ENCODE measurements at regions not wholly inside any gene's neighbourhood (a gene's known extent, or its start where the extent isn't known, plus 50 kb on each side); places are given as distances from the start of the nearest gene placed in this dataset.

GRCh38 chr7:13476881-13477444 lies 512.5 kb downstream of the ETV1 start:
- TF ChIP-seq EZH2phosphoT487 (IDR thresholded peaks at IDR 0.05; ENCODE audit: low read depth) (no peak), CTCF (IDR thresholded peaks at IDR 0.05; ENCODE audit: low read depth, low read length) (0 out of 2 replicates have a peak, but pooled peaks have one; percentile 9)
- no peak overlapping the region for H3K4me2 ChIP-seq (ENCODE audit: low read length)
- H3K9me3 ChIP-seq (ENCODE audit: insufficient read depth, low read length): no peaks in the 10 kb centered on the region
- no peaks in the 10 kb centered on the region for H4K20me1 ChIP-seq (ENCODE audit: insufficient read depth, low read length)
- no peaks in the 10 kb centered on the region for H3K36me3 ChIP-seq (replicated peaks; ENCODE audit: low read depth, low read length)
- H2AFZ ChIP-seq (ENCODE audit: low read depth, low read length): no peak overlapping the region
- H3K79me2 ChIP-seq (ENCODE audit: low read length): no peaks in the 10 kb centered on the region
- H3K4me1 ChIP-seq (ENCODE audit: low read length): no peaks in the 10 kb centered on the region
- H3K9ac ChIP-seq (ENCODE audit: low read length): no peak overlapping the region
- H3K4me3 ChIP-seq (ENCODE audit: low read length): no peak overlapping the region
- no peaks in the 10 kb centered on the region for H3K27me3 ChIP-seq (ENCODE audit: low read depth, low read length)
- no peak overlapping the region for H3K27ac ChIP-seq (ENCODE audit: low read length)

GRCh38 chr7:13489386-13489785 lies 500.1 kb downstream of the ETV1 start:
- H4K20me1 ChIP-seq (ENCODE audit: insufficient read depth, low read length): no peaks in the 10 kb centered on the region
- no peaks in the 10 kb centered on the region for H3K79me2 ChIP-seq (ENCODE audit: low read length)
- H3K4me2 ChIP-seq (ENCODE audit: low read length): no peak overlapping the region
- H3K4me1 ChIP-seq (ENCODE audit: low read length): no peaks in the 10 kb centered on the region
- H3K36me3 ChIP-seq (replicated peaks; ENCODE audit: low read depth, low read length): no peaks in the 10 kb centered on the region
- H3K4me3 ChIP-seq (ENCODE audit: low read length): no peak overlapping the region
- no peaks in the 10 kb centered on the region for H3K9me3 ChIP-seq (ENCODE audit: insufficient read depth, low read length)
- H3K9ac ChIP-seq (ENCODE audit: low read length): no peak overlapping the region
- H3K27ac ChIP-seq (ENCODE audit: low read length): no peak overlapping the region
- no peak for TF ChIP-seq EZH2phosphoT487 (IDR thresholded peaks at IDR 0.05; ENCODE audit: low read depth)
- no peak for TF ChIP-seq CTCF (IDR thresholded peaks at IDR 0.05; ENCODE audit: low read depth, low read length)
- no peaks in the 10 kb centered on the region for H3K27me3 ChIP-seq (ENCODE audit: low read depth, low read length)
- H2AFZ ChIP-seq (ENCODE audit: low read depth, low read length): no peak overlapping the region

GRCh38 chr7:13496976-13497375 lies 492.5 kb downstream of the ETV1 start:
- no peaks in the 10 kb centered on the region for H4K20me1 ChIP-seq (ENCODE audit: insufficient read depth, low read length)
- H3K9ac ChIP-seq (ENCODE audit: low read length): no peak overlapping the region
- H3K79me2 ChIP-seq (ENCODE audit: low read length): no peaks in the 10 kb centered on the region
- H3K4me3 ChIP-seq (ENCODE audit: low read length): no peak overlapping the region
- no peaks in the 10 kb centered on the region for H3K27me3 ChIP-seq (ENCODE audit: low read depth, low read length)
- no peak for TF ChIP-seq CTCF (IDR thresholded peaks at IDR 0.05; ENCODE audit: low read depth, low read length)
- H3K27ac ChIP-seq (ENCODE audit: low read length): no peak overlapping the region
- no peaks in the 10 kb centered on the region for H3K4me1 ChIP-seq (ENCODE audit: low read length)
- H3K4me2 ChIP-seq (ENCODE audit: low read length): no peak overlapping the region
- H3K36me3 ChIP-seq (replicated peaks; ENCODE audit: low read depth, low read length): no peaks in the 10 kb centered on the region
- no peak overlapping the region for H2AFZ ChIP-seq (ENCODE audit: low read depth, low read length)
- H3K9me3 ChIP-seq (ENCODE audit: insufficient read depth, low read length): no peaks in the 10 kb centered on the region

- Histone ChIP-seq H3K27me3 (ENCODE audit: low read depth, low read length) (no peaks in the 10 kb centered on the region), H2AFZ (ENCODE audit: low read depth, low read length) (no peak overlapping the region), H3K27ac (ENCODE audit: low read length) (no peak overlapping the region), H3K4me1 (ENCODE audit: low read length) (no peaks in the 10 kb centered on the region), H3K9me3 (ENCODE audit: insufficient read depth, low read length) (no peaks in the 10 kb centered on the region), H3K4me3 (ENCODE audit: low read length) (no peak overlapping the region), H3K4me2 (ENCODE audit: low read length) (no peak overlapping the region), H3K9ac (ENCODE audit: low read length) (no peak overlapping the region), H3K79me2 (ENCODE audit: low read length) (no peaks in the 10 kb centered on the region), H3K36me3 (replicated peaks; ENCODE audit: low read depth, low read length) (no peaks in the 10 kb centered on the region), H4K20me1 (ENCODE audit: insufficient read depth, low read length) (no peaks in the 10 kb centered on the region)
- TF ChIP-seq CTCF (IDR thresholded peaks at IDR 0.05; ENCODE audit: low read depth, low read length): no peak
- no peak for TF ChIP-seq EZH2phosphoT487 (IDR thresholded peaks at IDR 0.05; ENCODE audit: low read depth)
Observed at GRCh38 chr7:13508586-13508985, 480.9 kb downstream of the ETV1 start.

Data from OCI-LY3 (cell line).